Chondrocyte (in vitro differentiated cells): ENCODE measurements at regions not wholly inside any gene's neighbourhood (a gene's known extent, or its start where the extent isn't known, plus 50 kb on each side); places are given as distances from the start of the nearest gene placed in this dataset.

ENCODE experiments used
- DNase-seq: peaks from one replicate; pipeline ENCODE4 v3.0.0; 2021; ENCODE audit warnings: mixed read lengths, low spot score
- H3K27ac Mint-ChIP-seq: one replicate; pipeline ENCODE4 v1.8.0; 2021; ENCODE audit warnings: mild to moderate bottlenecking, moderate library complexity, mixed read lengths; ENCODE audit not compliant: unreplicated experiment
- H3K27me3 Mint-ChIP-seq: 2 replicates; pipeline ENCODE4 v1.8.0; 2021; ENCODE audit warnings: low read depth, mixed read lengths
- H3K36me3 Mint-ChIP-seq: 2 replicates; pipeline ENCODE4 v1.8.0; 2021; ENCODE audit warnings: low read depth, mixed read lengths
- H3K4me1 Mint-ChIP-seq: 2 replicates; pipeline ENCODE4 v1.8.0; 2021; ENCODE audit warnings: low read depth, mild to moderate bottlenecking, mixed read lengths
- H3K4me3 Mint-ChIP-seq: one replicate; pipeline ENCODE4 v1.8.0; 2021; ENCODE audit warnings: mild to moderate bottlenecking, moderate library complexity, mixed read lengths; ENCODE audit not compliant: unreplicated experiment
- H3K9me3 Mint-ChIP-seq: 2 replicates; pipeline ENCODE4 v1.8.0; 2021; ENCODE audit warnings: low read depth, mixed read lengths
- TF ChIP-seq, protein P1 (sequence below): fragments of 200-600 bp; sonication (generic); IDR thresholded peaks from 2 replicates; pipeline ENCODE4 v1.5.0; 2021; ENCODE audit warnings: antibody characterized with exemption, mild to moderate bottlenecking, moderate library complexity

DNA sequence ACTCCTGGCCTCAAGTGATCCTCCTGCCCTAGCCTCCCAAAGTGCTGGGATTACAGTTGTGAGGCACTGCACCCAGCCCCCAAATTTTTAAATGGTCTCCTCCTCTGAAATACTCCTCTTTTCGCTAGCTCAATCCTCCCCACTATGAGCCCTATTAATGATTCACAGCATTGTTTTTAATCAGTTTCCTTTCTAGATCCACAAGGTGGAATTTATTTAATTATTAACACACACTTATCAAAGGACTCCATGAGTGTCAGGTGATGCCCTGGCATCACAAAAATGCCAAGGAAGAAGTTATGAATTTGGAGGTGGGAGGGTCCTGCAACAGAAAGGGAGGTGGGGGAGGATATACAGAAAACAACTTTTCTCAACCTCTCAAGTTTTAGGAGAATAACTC lies 806.5 kb downstream of the PRELID2 start:
- TF ChIP-seq, protein P1, sequence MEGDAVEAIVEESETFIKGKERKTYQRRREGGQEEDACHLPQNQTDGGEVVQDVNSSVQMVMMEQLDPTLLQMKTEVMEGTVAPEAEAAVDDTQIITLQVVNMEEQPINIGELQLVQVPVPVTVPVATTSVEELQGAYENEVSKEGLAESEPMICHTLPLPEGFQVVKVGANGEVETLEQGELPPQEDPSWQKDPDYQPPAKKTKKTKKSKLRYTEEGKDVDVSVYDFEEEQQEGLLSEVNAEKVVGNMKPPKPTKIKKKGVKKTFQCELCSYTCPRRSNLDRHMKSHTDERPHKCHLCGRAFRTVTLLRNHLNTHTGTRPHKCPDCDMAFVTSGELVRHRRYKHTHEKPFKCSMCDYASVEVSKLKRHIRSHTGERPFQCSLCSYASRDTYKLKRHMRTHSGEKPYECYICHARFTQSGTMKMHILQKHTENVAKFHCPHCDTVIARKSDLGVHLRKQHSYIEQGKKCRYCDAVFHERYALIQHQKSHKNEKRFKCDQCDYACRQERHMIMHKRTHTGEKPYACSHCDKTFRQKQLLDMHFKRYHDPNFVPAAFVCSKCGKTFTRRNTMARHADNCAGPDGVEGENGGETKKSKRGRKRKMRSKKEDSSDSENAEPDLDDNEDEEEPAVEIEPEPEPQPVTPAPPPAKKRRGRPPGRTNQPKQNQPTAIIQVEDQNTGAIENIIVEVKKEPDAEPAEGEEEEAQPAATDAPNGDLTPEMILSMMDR: no peak
- Mint-ChIP-seq H3K4me1 (no peaks in the 10 kb centered on the region), H3K27me3 (peaks cover 2% of the 10 kb centered on the region), H3K9me3 (peaks cover 5% of the 10 kb centered on the region), H3K4me3 (no peak overlapping the region), H3K27ac (no peak overlapping the region), H3K36me3 (no peaks in the 10 kb centered on the region)
- DNase-seq: no peak

DNA sequence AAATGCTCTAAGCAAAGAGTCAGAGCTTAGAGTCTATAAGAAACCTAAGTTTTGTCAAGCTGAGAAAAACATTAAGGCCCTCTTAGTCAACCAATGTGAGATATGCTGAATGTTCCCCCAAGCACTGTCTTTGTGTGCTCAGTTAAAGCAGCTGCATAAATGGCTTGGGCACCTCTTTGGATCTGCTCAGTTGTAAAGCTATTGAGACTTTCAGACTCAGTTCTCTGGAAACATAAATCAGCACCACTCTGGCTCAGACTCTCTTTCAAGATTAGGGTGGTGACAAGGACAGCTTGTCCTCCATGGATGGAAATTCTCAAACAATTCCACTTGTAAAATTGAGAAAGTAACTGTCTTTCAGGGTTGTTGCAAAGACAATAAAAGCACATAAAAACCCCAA lies 807.9 kb downstream of the PRELID2 start:
- no peak for DNase-seq
- no peaks in the 10 kb centered on the region for H3K36me3 Mint-ChIP-seq
- no peaks in the 10 kb centered on the region for H3K4me1 Mint-ChIP-seq
- no peak overlapping the region for H3K27ac Mint-ChIP-seq
- peaks cover 4% of the 10 kb centered on the region for H3K27me3 Mint-ChIP-seq
- TF ChIP-seq, protein P1: no peak
- H3K9me3 Mint-ChIP-seq: peaks cover 5% of the 10 kb centered on the region
- no peak overlapping the region for H3K4me3 Mint-ChIP-seq

DNA sequence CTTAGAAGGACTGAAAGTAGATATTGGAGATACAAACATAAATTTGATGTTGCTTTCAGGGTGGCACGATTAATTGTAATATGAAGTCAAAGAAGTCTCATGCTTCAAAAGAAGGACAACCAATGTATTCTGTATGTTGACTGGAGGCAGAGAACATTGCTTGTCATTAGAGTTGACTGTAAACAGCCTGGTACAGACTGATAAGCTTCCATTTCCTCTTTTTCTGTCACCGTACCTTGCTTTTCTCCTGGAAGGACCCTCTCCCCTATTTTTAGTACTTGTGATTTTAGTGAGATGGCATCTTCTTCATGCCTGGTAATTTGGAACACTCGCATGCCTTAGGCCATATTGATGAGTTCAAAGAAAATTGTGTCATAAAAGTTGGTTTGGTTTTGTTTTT lies 809.4 kb downstream of the PRELID2 start:
- no peak for DNase-seq
- Mint-ChIP-seq H3K27ac (no peak overlapping the region), H3K4me1 (no peaks in the 10 kb centered on the region), H3K9me3 (no peaks in the 10 kb centered on the region), H3K36me3 (no peaks in the 10 kb centered on the region), H3K4me3 (no peak overlapping the region), H3K27me3 (peaks cover 4% of the 10 kb centered on the region)
- TF ChIP-seq, protein P1: no peak

DNA sequence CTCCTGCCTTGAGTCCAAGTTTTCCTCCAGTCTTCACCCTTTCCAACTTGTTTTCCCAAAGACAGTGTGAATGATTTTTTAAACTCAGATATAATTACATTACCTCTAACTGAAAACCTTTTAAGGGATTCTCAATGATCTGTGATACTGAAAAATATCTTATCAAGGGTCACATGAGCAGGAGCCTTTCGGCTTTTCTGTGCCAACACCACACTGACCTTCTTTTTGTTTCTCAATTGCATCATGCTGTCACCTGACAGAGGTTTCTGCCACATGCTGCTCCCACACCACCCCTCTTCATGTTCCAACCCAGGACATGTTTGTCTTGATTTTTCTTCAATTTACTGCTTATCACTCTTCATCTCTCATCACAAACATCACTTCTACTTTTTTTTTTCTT lies 820.0 kb downstream of the PRELID2 start:
- TF ChIP-seq, protein P1: no peak
- no peak overlapping the region for H3K4me3 Mint-ChIP-seq
- H3K36me3 Mint-ChIP-seq: no peaks in the 10 kb centered on the region
- no peaks in the 10 kb centered on the region for H3K9me3 Mint-ChIP-seq
- peaks cover 12% of the 10 kb centered on the region for H3K27me3 Mint-ChIP-seq
- DNase-seq: no peak
- no peak overlapping the region for H3K27ac Mint-ChIP-seq
- no peaks in the 10 kb centered on the region for H3K4me1 Mint-ChIP-seq

DNA sequence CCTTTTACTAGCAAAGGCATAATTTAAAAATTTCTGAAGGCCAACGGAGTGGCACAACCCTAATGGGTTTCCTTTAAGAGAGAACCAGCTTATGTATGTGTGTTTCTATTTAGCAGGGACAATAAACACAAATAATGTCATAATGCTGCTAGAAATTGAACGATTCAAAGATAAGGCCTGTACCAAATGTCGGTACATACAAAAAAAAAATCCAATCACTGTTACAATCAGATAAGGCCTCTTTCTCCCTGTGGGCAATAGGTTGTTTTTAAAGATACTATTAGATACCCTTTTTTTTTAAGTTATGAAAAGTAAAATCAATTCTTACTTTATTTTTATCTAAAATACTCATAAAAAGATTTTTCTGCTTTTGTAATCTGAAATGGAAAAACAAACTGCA lies 821.0 kb downstream of the PRELID2 start:
- H3K9me3 Mint-ChIP-seq: no peaks in the 10 kb centered on the region
- no peak overlapping the region for H3K27ac Mint-ChIP-seq
- no peak overlapping the region for H3K4me3 Mint-ChIP-seq
- H3K27me3 Mint-ChIP-seq: peaks cover 12% of the 10 kb centered on the region
- H3K36me3 Mint-ChIP-seq: no peaks in the 10 kb centered on the region
- TF ChIP-seq, protein P1: no peak
- DNase-seq: no peak
- no peaks in the 10 kb centered on the region for H3K4me1 Mint-ChIP-seq
